ENCODE measurements at regions not wholly inside any gene's neighbourhood (a gene's known extent, or its start where the extent isn't known, plus 50 kb on each side); places are given as distances from the start of the nearest gene placed in this dataset.

- TF ChIP-seq CTCF (IDR thresholded peaks at IDR 0.05) (no peak), EP300 (IDR thresholded peaks at IDR 0.05) (no peak)
Measured at GRCh38 chr1:232176222-232176621, 453.7 kb downstream of the SIPA1L2 start.

Data from gastroesophageal sphincter (tissue), 3 donors.